SU-DHL-6 (cell line): ENCODE measurements at regions not wholly inside any gene's neighbourhood (a gene's known extent, or its start where the extent isn't known, plus 50 kb on each side); places are given as distances from the start of the nearest gene placed in this dataset.

Experiments used
- EZH2phosphoT487 ChIP-seq: fragments of 200-600 bp; sonication (generic), shearing (Covaris generic); conservative IDR thresholded peaks from 2 replicates; pipeline ENCODE4 v1.6.1; 2018; ENCODE audit warnings: mild to moderate bottlenecking, antibody characterized with exemption, low read length, moderate library complexity, mixed read lengths
- TF ChIP-seq, protein P1 (sequence below): fragments of 200-600 bp; sonication (generic); IDR thresholded peaks from one replicate; pipeline ENCODE4 v1.5.1; 2017; ENCODE audit warnings: antibody characterized with exemption, mild to moderate bottlenecking, low read length, moderate library complexity; ENCODE audit not compliant: insufficient read depth, poor library complexity, severe bottlenecking

DNA sequence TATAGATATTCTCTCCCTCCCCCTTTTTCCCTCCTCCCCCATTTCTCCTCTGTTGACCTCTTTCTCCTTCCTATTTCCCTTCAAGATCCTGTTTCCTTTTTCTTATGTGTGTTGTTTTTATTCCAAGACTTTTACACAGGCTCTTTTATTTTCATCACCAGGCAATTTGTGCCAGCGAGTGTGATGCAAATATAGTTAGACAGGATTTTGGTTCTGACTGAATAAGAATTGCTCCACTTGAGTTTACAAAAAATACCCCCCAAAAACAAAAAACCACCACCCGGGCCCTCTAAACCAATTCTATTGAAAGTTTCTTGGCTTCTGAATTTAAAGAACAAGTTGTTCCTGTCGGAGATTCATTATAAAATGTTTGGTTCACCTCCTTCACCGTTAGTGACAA, 50.9 kb upstream of the MAPK4 start:
- TF ChIP-seq, protein P1, sequence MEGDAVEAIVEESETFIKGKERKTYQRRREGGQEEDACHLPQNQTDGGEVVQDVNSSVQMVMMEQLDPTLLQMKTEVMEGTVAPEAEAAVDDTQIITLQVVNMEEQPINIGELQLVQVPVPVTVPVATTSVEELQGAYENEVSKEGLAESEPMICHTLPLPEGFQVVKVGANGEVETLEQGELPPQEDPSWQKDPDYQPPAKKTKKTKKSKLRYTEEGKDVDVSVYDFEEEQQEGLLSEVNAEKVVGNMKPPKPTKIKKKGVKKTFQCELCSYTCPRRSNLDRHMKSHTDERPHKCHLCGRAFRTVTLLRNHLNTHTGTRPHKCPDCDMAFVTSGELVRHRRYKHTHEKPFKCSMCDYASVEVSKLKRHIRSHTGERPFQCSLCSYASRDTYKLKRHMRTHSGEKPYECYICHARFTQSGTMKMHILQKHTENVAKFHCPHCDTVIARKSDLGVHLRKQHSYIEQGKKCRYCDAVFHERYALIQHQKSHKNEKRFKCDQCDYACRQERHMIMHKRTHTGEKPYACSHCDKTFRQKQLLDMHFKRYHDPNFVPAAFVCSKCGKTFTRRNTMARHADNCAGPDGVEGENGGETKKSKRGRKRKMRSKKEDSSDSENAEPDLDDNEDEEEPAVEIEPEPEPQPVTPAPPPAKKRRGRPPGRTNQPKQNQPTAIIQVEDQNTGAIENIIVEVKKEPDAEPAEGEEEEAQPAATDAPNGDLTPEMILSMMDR: no peak
- TF ChIP-seq EZH2phosphoT487: no peak
